Peyer's patch (tissue), 4 donors: ENCODE measurements at regions not wholly inside any gene's neighbourhood (a gene's known extent, or its start where the extent isn't known, plus 50 kb on each side); places are given as distances from the start of the nearest gene placed in this dataset.

ENCODE experiments used
- DNase-seq, 3 donors: peaks; one replicate each; pipeline ENCODE4 v3.0.0-alpha.2; 2017 to 2019
- H3K27ac ChIP-seq, 4 donors: fragments of 200-600 bp; sonication (generic); one replicate each; pipeline ENCODE4 v1.5.1; 2016 to 2019
- H3K27me3 ChIP-seq, 2 donors: fragments of 200-600 bp; sonication (generic); one replicate each; pipeline ENCODE4 v1.5.1; 2019
- H3K36me3 ChIP-seq, 3 donors: fragments of 200-600 bp; sonication (generic); one replicate each; pipeline ENCODE4 v1.5.1; 2016 to 2019
- H3K4me1 ChIP-seq, 4 donors: fragments of 200-600 bp; sonication (generic); one replicate each; pipeline ENCODE4 v1.5.1; 2016 to 2019
- H3K4me3 ChIP-seq, 4 donors: fragments of 200-600 bp; sonication (generic); 1 replicate in 3 of 4; 2 replicates in 1 of 4; pipeline ENCODE4 v1.5.1; 2016 to 2019; ENCODE audit warnings: mild to moderate bottlenecking in 1 of 4
- H3K9me3 ChIP-seq, 4 donors: fragments of 200-600 bp; sonication (generic); one replicate each; pipeline ENCODE4 v1.5.1; 2016 to 2019; ENCODE audit warnings: mild to moderate bottlenecking in 1 of 4
- CTCF ChIP-seq, 6 experiments: fragments of 450-650 bp in 4 of 6; fragments of 200-600 bp in 2 of 6; sonication (generic) in 1 of 6; IDR thresholded peaks; one replicate each; pipeline ENCODE4 v1.5.1; 2017 to 2019; ENCODE audit warnings: antibody characterized with exemption in 6 of 6, mild to moderate bottlenecking in 3 of 6, moderate library complexity in 1 of 6
- POLR2A ChIP-seq, 2 donors: fragments of 450-650 bp; IDR thresholded peaks; one replicate each; pipeline ENCODE4 v1.5.1; 2017; ENCODE audit warnings: antibody characterized with exemption in 2 of 2, mild to moderate bottlenecking in 2 of 2, moderate library complexity in 2 of 2

GRCh38 chr10:6885284-6885683, 305.2 kb upstream of the PRKCQ start:
- Histone ChIP-seq H3K36me3 (no peaks in the 10 kb centered on the region), H3K27ac (no peak overlapping the region), H3K27me3 (no peaks in the 10 kb centered on the region), H3K4me3 (no peak overlapping the region), H3K4me1 (no peaks in the 10 kb centered on the region), H3K9me3 (no peaks in the 10 kb centered on the region)
- no peak for TF ChIP-seq POLR2A (IDR thresholded peaks at IDR 0.05)
- TF ChIP-seq CTCF (IDR thresholded peaks at IDR 0.05), result no peak
- no peak for DNase-seq

- Histone ChIP-seq H3K4me1 (no peaks in the 10 kb centered on the region), H3K27ac (no peak overlapping the region), H3K36me3 (no peaks in the 10 kb centered on the region), H3K9me3 (no peaks in the 10 kb centered on the region), H3K27me3 (no peaks in the 10 kb centered on the region), H3K4me3 (no peak overlapping the region)
- no peak for DNase-seq
- no peak for TF ChIP-seq POLR2A (IDR thresholded peaks at IDR 0.05)
- TF ChIP-seq CTCF (IDR thresholded peaks at IDR 0.05), result no peak
Observed at GRCh38 chr10:6881987-6882386, 301.9 kb upstream of the PRKCQ start.

- no peak for TF ChIP-seq CTCF (IDR thresholded peaks at IDR 0.05)
- TF ChIP-seq POLR2A (IDR thresholded peaks at IDR 0.05), result no peak
- no peaks in the 10 kb centered on the region for H3K27me3 ChIP-seq
- H3K4me3 ChIP-seq, result no peak overlapping the region
- DNase-seq, result no peak
- H3K4me1 ChIP-seq, result no peaks in the 10 kb centered on the region
- no peaks in the 10 kb centered on the region for H3K9me3 ChIP-seq
- no peak overlapping the region for H3K27ac ChIP-seq
- no peaks in the 10 kb centered on the region for H3K36me3 ChIP-seq
Observed at GRCh38 chr10:6877722-6878392, 297.8 kb upstream of the PRKCQ start.

GRCh38 chr10:6877336-6877721, 297.3 kb upstream of the PRKCQ start:
- no peak for TF ChIP-seq POLR2A (IDR thresholded peaks at IDR 0.05)
- no peak for TF ChIP-seq CTCF (IDR thresholded peaks at IDR 0.05)
- no peaks in the 10 kb centered on the region for H3K9me3 ChIP-seq
- no peak overlapping the region for H3K4me3 ChIP-seq
- no peak overlapping the region for H3K27ac ChIP-seq
- no peak for DNase-seq
- H3K4me1 ChIP-seq, result no peaks in the 10 kb centered on the region
- H3K36me3 ChIP-seq, result no peaks in the 10 kb centered on the region
- no peaks in the 10 kb centered on the region for H3K27me3 ChIP-seq

- H3K9me3 ChIP-seq, result no peaks in the 10 kb centered on the region
- H3K27me3 ChIP-seq, result no peaks in the 10 kb centered on the region
- H3K36me3 ChIP-seq, result no peaks in the 10 kb centered on the region
- no peak overlapping the region for H3K4me3 ChIP-seq
- H3K4me1 ChIP-seq, result no peaks in the 10 kb centered on the region
- no peak for TF ChIP-seq POLR2A (IDR thresholded peaks at IDR 0.05)
- TF ChIP-seq CTCF (IDR thresholded peaks at IDR 0.05), result no peak
- no peak overlapping the region for H3K27ac ChIP-seq
- no peak for DNase-seq
Observed at GRCh38 chr10:6875269-6875865, 295.3 kb upstream of the PRKCQ start.
